ENCODE measurements at regions not wholly inside any gene's neighbourhood (a gene's known extent, or its start where the extent isn't known, plus 50 kb on each side); places are given as distances from the start of the nearest gene placed in this dataset.

DNA sequence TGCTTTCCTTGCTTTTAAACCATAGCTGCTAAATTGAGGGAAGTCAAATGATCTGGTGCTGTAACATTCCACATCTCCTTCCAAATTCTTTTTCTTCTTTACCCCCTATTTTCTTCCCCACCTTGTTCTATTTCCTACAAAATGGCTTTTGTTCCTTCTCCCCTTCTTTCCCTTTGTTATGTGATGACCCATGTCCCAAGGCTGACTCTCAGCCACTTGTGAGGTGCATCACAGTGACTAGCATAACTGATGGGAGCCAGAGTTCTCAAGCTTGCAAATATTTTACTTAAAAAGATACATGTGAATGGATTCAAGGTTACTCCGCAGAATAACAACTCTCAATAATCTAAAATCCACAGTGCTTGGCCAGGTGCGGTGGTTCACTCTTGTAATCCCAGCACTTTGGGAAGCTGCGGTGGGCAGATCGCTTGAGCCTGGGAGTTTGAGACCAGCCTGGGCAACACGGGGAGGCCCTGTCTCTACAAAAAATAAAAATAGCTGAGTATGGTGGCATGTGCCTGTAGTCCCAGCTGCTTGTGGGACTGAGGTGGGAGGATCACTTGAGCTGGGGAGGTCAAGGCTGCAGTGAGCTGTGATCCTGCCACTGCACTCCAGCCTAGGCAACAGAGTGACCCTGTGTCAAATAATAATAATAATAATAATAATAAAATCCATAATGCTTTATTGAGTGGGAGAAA, 100.1 kb upstream of the CERS6 start:
- Mint-ChIP-seq H3K4me1 (peaks cover 41% of the 10 kb centered on the region), H3K36me3 (peaks cover 4% of the 10 kb centered on the region), H3K9me3 (peaks cover 9% of the 10 kb centered on the region), H3K27ac (no peak overlapping the region), H3K4me3 (no peak overlapping the region), H3K27me3 (no peaks in the 10 kb centered on the region)

GRCh38 chr2:168356477-168356835, 99.6 kb upstream of the CERS6 start:
- H3K9me3 Mint-ChIP-seq, result peaks cover 9% of the 10 kb centered on the region
- H3K36me3 Mint-ChIP-seq, result peaks cover 4% of the 10 kb centered on the region
- no peak overlapping the region for H3K4me3 Mint-ChIP-seq
- H3K27ac Mint-ChIP-seq, result no peak overlapping the region
- peaks cover 41% of the 10 kb centered on the region for H3K4me1 Mint-ChIP-seq
- H3K27me3 Mint-ChIP-seq, result no peaks in the 10 kb centered on the region

- H3K4me1 Mint-ChIP-seq, result peaks cover 40% of the 10 kb centered on the region
- peak overlapping the region; percentile 8 for H3K4me3 Mint-ChIP-seq
- H3K36me3 Mint-ChIP-seq, result peaks cover 3% of the 10 kb centered on the region
- H3K27ac Mint-ChIP-seq, result no peak overlapping the region
- H3K27me3 Mint-ChIP-seq, result no peaks in the 10 kb centered on the region
- H3K9me3 Mint-ChIP-seq, result peaks cover 6% of the 10 kb centered on the region
These were observed 98.1 kb upstream of the CERS6 start for GRCh38 chr2:168357797-168358472.

DNA sequence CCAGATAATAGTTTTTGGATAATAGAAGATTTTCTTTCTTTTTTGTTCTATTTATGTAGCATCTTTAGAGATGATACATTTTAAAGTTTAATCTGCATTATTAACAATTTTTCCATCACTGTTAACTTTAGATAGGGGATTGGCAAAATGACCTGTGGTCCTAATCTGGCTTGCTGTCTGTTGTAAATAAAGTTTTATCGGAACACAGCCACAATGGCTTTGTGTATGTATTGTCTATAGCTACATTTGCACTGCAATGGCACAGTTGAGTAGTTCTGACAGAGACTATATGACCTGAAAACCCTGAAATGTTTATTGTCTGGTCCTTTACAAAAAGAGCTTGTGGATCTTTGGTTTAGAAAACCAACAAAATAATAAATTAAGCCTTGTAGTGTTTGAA, 97.0 kb upstream of the CERS6 start:
- Mint-ChIP-seq H3K36me3 (no peaks in the 10 kb centered on the region), H3K9me3 (no peaks in the 10 kb centered on the region), H3K27me3 (no peaks in the 10 kb centered on the region), H3K4me1 (peaks cover 32% of the 10 kb centered on the region), H3K27ac (no peak overlapping the region), H3K4me3 (no peak overlapping the region)

DNA sequence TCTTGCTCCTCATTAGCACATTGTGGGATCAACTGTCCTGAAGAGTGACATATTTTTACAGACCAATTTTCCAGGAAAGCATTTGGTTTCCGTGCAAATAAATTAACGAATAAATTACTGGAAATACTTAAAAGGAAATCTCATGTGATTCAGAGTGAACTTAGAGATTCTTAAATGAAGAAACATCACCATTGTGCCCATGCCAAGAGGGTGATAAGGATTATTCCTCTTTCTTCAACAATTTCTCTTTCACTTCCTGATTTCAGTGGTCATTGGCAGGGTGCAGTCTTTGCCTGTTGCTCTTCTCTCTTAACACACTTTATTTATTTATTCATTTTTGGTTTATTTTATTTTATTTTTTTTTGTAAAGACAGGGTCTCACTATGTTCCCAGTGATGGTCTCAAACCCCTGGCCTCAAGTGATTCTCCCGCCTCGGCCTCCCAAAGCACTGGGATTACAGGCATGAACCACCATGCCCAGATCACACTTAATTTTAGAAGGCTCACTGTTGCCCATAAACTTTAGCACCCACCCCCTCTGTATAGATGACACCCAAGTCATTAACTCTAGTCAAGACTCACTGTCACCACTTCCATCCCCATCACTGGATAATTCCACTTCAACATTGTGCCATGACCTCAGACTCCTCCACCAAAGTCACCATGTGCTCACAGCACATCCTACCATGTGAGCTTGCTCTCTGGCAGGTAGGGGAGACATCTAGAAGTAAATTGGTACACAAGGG, 92.6 kb upstream of the CERS6 start:
- H3K27ac Mint-ChIP-seq, result no peak overlapping the region
- H3K9me3 Mint-ChIP-seq, result no peaks in the 10 kb centered on the region
- H3K4me1 Mint-ChIP-seq, result peaks cover 3% of the 10 kb centered on the region
- H3K4me3 Mint-ChIP-seq, result no peak overlapping the region
- no peaks in the 10 kb centered on the region for H3K36me3 Mint-ChIP-seq
- H3K27me3 Mint-ChIP-seq, result no peaks in the 10 kb centered on the region

- Mint-ChIP-seq H3K4me3 (no peak overlapping the region), H3K27me3 (no peaks in the 10 kb centered on the region), H3K27ac (no peak overlapping the region), H3K4me1 (peaks cover 4% of the 10 kb centered on the region), H3K36me3 (peaks cover 2% of the 10 kb centered on the region), H3K9me3 (no peaks in the 10 kb centered on the region)
These were observed 90.9 kb upstream of the CERS6 start for GRCh38 chr2:168365094-168365621.

DNA sequence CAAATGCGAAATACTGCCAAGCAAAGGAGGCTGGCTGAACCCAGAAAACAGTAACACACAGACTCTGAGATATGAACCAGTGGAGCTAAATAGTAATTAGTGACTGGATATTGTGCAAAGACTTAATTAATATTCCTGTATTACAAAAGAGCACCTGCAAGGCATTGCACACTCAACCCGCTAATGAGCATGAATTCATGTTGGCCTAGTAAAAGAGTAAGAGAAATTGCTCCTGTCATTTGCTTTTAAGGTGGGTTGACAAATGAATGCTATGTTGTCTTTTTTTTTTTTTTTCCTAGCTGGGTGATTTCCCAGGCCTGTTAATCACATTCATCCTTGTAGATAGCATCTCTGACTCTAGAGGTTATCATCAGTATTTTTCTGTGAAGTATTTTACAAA, 87.0 kb upstream of the CERS6 start:
- Mint-ChIP-seq H3K27ac (no peak overlapping the region), H3K4me1 (peaks cover 30% of the 10 kb centered on the region), H3K4me3 (no peak overlapping the region), H3K9me3 (no peaks in the 10 kb centered on the region), H3K36me3 (peaks cover 6% of the 10 kb centered on the region), H3K27me3 (no peaks in the 10 kb centered on the region)

DNA sequence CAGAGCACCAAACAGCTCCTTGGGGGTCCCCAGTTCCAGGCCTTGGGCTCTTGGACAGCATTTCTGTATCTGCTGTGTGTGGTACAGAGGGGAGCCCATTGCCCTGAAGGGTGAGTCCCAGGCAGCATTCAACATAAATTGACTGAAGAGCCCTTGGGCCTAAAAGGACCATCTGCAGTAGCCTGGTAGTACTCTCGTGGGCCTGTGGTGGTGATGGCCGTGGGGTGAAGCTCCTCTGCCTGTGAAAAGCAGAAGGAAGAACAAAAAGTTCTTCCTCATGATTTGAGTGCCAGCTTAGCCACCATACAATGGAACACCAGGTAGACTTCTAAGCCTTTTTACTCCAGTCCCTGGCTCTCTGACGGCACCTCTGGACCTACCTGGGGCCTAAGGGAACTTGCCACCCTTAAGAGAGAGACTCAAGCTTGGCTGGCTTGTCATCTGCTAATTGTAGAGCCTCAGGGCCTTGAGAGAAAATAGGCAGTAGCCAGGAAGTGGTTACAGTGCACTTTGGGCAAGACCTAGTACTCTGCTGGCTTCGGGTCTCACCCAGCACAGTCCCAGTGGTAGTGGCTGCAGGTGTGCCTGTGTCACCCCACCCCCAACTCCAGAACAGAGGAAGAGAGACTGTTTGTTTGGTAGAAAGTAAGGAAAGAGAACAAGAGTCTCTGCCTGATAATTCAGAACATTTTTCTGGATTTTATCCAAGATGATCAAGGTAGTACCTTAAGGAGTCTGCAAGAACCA, 84.6 kb upstream of the CERS6 start:
- H3K9me3 Mint-ChIP-seq, result no peaks in the 10 kb centered on the region
- no peak overlapping the region for H3K4me3 Mint-ChIP-seq
- H3K27ac Mint-ChIP-seq, result no peak overlapping the region
- H3K4me1 Mint-ChIP-seq, result peaks cover 36% of the 10 kb centered on the region
- no peaks in the 10 kb centered on the region for H3K27me3 Mint-ChIP-seq
- peaks cover 6% of the 10 kb centered on the region for H3K36me3 Mint-ChIP-seq

DNA sequence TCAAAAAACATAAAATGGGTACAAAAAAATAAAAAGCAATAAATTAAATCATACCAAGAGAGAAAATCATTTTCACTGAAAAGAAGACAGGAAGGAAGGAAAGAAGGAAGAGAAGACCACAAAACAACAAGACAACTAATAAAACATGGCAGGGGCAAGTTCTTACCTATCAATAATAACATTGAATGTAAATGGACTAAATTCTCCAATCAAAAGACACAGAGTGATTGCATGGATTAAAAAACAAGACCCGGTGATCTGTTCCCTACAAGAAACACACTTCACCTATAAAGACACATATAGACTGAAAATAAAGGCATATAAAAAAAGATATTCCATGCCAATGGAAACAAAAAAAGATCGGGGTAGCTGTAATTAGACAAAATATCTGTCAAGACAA, 82.6 kb upstream of the CERS6 start:
- H3K36me3 Mint-ChIP-seq, result peaks cover 6% of the 10 kb centered on the region
- H3K27me3 Mint-ChIP-seq, result no peaks in the 10 kb centered on the region
- no peak overlapping the region for H3K4me3 Mint-ChIP-seq
- H3K9me3 Mint-ChIP-seq, result no peaks in the 10 kb centered on the region
- H3K27ac Mint-ChIP-seq, result peak overlapping the region; percentile 20
- peaks cover 36% of the 10 kb centered on the region for H3K4me1 Mint-ChIP-seq

DNA sequence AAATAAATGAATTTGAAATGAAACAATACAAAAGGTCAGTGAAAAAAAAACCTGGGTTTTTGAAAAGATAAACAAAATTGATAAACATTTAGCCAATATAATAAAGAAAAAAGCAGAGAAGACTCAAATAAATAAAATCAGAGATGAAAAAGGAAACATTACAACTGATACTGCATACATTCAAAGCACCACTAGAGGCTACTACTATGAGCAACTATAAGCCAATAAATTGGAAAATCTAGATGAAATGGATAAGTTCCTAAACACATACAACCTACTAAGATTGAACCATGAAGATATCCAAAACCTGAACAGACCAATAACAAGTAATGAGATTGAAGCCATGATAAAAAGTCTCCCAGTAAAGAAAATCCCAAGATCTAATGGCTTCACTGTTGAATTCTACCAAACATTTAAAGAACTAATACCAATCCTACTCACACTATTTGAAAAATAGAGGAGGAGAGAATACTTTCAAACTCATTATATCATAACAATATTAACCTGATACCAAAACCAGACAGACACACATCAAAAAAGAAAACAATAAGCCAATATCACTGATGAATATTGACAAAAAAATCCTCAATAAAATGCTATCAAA, 80.8 kb upstream of the CERS6 start:
- Mint-ChIP-seq H3K36me3 (peaks cover 4% of the 10 kb centered on the region), H3K27ac (no peak overlapping the region), H3K4me3 (no peak overlapping the region)

DNA sequence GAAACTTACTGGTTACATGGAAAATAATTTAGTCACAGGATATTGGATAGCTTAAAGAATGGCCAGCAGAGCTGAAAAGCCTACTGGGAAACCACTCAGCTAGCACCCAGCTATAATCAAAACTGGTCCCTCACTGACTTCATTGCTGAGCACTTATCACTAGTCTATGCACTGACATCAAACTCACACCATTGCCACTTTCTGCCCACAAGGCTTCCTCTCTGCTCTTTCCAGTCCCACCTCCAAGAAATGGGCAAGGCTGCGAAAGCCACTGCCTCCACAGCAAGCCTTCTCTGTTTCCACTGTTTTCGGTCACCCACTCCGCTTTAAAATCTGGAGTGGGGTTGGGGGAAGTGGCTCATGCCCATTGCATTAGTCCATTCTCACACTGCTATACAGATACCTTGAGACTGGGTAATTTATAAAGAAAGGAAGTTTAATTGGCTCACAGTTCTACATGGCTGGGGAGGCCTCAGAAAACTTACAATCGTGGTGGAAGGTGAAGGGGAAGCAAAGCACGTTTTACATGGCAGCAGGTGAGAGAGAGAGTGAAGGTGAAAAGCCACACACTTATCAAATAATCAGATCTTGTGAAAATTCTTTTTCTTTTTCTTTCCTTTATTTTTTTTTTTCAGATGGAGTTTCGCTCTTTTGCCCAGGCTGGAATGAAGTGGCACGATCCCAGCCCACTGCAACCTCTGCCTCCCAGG, 77.0 kb upstream of the CERS6 start:
- Mint-ChIP-seq H3K36me3 (no peaks in the 10 kb centered on the region), H3K4me3 (no peak overlapping the region), H3K27ac (peak overlapping the region; percentile 21)

More for the DNA sequence above, 80.8 kb upstream of the CERS6 start:
- Mint-ChIP-seq H3K27me3 (no peaks in the 10 kb centered on the region), H3K9me3 (peaks cover 4% of the 10 kb centered on the region), H3K4me1 (peaks cover 38% of the 10 kb centered on the region)

GRCh38 chr2:168380500-168380899, 75.6 kb upstream of the CERS6 start:
- Mint-ChIP-seq H3K36me3 (no peaks in the 10 kb centered on the region), H3K27ac (no peak overlapping the region), H3K27me3 (no peaks in the 10 kb centered on the region), H3K4me3 (no peak overlapping the region), H3K4me1 (peaks cover 6% of the 10 kb centered on the region), H3K9me3 (peaks cover 4% of the 10 kb centered on the region)

More for the DNA sequence above, 77.0 kb upstream of the CERS6 start:
- no peaks in the 10 kb centered on the region for H3K27me3 Mint-ChIP-seq
- peaks cover 4% of the 10 kb centered on the region for H3K9me3 Mint-ChIP-seq
- peaks cover 11% of the 10 kb centered on the region for H3K4me1 Mint-ChIP-seq

GRCh38 chr2:168392024-168392423, 64.0 kb upstream of the CERS6 start:
- Mint-ChIP-seq H3K4me3 (no peak overlapping the region), H3K27ac (no peak overlapping the region), H3K4me1 (no peaks in the 10 kb centered on the region), H3K9me3 (peaks cover 9% of the 10 kb centered on the region), H3K36me3 (peaks cover 4% of the 10 kb centered on the region), H3K27me3 (no peaks in the 10 kb centered on the region)

- Mint-ChIP-seq H3K27ac (no peak overlapping the region), H3K36me3 (peaks cover 2% of the 10 kb centered on the region), H3K4me1 (no peaks in the 10 kb centered on the region), H3K27me3 (no peaks in the 10 kb centered on the region), H3K4me3 (no peak overlapping the region), H3K9me3 (peaks cover 9% of the 10 kb centered on the region)
These were observed 63.3 kb upstream of the CERS6 start for GRCh38 chr2:168392797-168393196.

Data from activated naive CD4-positive, alpha-beta T cell treated with anti-CD3 and anti-CD28 coated beads, Interleukin-2, amount 50 U/mL, for 24 hours (primary cell).